ENCODE measurements at regions not wholly inside any gene's neighbourhood (a gene's known extent, or its start where the extent isn't known, plus 50 kb on each side); places are given as distances from the start of the nearest gene placed in this dataset.

- H3K36me3 Mint-ChIP-seq (ENCODE audit: insufficient read depth, unreplicated experiment) = no peaks in the 10 kb centered on the region
- Histone ChIP-seq H3K4me1 (no peaks in the 10 kb centered on the region), H3K9me3 (no peaks in the 10 kb centered on the region), H3K27me3 (replicated peaks; ENCODE audit: control insufficient read depth, insufficient read depth, low read length) (no peaks in the 10 kb centered on the region), H3K4me3 (ENCODE audit: low read depth, low read length) (no peak overlapping the region), H3K36me3 (ENCODE audit: control insufficient read depth, insufficient read depth, low read length) (no peaks in the 10 kb centered on the region)
- DNase-seq = no peak
- CTCF ChIA-PET = no interaction called here
- POLR2A ChIA-PET = no interaction called here
- intact Hi-C loops (cut with micrococcal nuclease; ENCODE audit: unreplicated experiment) = no loop called here
- TF ChIP-seq CTCF (IDR thresholded peaks at IDR 0.05; ENCODE audit: insufficient read depth in 1 of 2, low read depth in 1 of 2, low read length in 1 of 2, severe bottlenecking in 1 of 2, unreplicated experiment in 1 of 2) = no peak
- no peaks in the 10 kb centered on the region for H3K27me3 Mint-ChIP-seq (ENCODE audit: insufficient read depth, unreplicated experiment)
- H3K4me1 Mint-ChIP-seq (ENCODE audit: low read depth, unreplicated experiment) = no peaks in the 10 kb centered on the region
- H3K9me3 Mint-ChIP-seq (ENCODE audit: unreplicated experiment) = peaks cover 9% of the 10 kb centered on the region
- no peak overlapping the region for H3K4me3 Mint-ChIP-seq (ENCODE audit: unreplicated experiment)
- H3K27ac Mint-ChIP-seq (ENCODE audit: unreplicated experiment) = no peak overlapping the region
- no TSS peak for BruUV-seq (replicated peaks)
These were observed 371.5 kb downstream of the KCNA4 start for GRCh38 chr11:29645373-29645772.

- TF ChIP-seq CTCF (IDR thresholded peaks at IDR 0.05; ENCODE audit: insufficient read depth in 1 of 2, low read depth in 1 of 2, low read length in 1 of 2, severe bottlenecking in 1 of 2, unreplicated experiment in 1 of 2) = no peak
- intact Hi-C loops (cut with micrococcal nuclease; ENCODE audit: unreplicated experiment) = no loop called here
- H3K4me3 ChIP-seq (ENCODE audit: low read depth, low read length) = no peak overlapping the region
- no peaks in the 10 kb centered on the region for H3K9me3 Mint-ChIP-seq (ENCODE audit: unreplicated experiment)
- ChIA-PET POLR2A (no interaction called here), CTCF (no interaction called here)
- H3K36me3 Mint-ChIP-seq (ENCODE audit: insufficient read depth, unreplicated experiment) = no peaks in the 10 kb centered on the region
- H3K4me3 Mint-ChIP-seq (ENCODE audit: unreplicated experiment) = no peak overlapping the region
- H3K27me3 ChIP-seq (replicated peaks; ENCODE audit: control insufficient read depth, insufficient read depth, low read length) = no peaks in the 10 kb centered on the region
- H3K4me1 ChIP-seq = no peaks in the 10 kb centered on the region
- BruUV-seq (replicated peaks) = no TSS peak
- no peaks in the 10 kb centered on the region for H3K36me3 ChIP-seq (ENCODE audit: control insufficient read depth, insufficient read depth, low read length)
- H3K27ac Mint-ChIP-seq (ENCODE audit: unreplicated experiment) = no peak overlapping the region
- no peaks in the 10 kb centered on the region for H3K4me1 Mint-ChIP-seq (ENCODE audit: low read depth, unreplicated experiment)
- H3K27me3 Mint-ChIP-seq (ENCODE audit: insufficient read depth, unreplicated experiment) = peaks cover 3% of the 10 kb centered on the region
- H3K9me3 ChIP-seq = no peaks in the 10 kb centered on the region
- no peak for DNase-seq
These were observed 375.6 kb downstream of the KCNA4 start for GRCh38 chr11:29641201-29641600.

- ChIA-PET CTCF (no interaction called here), POLR2A (no interaction called here)
- Mint-ChIP-seq H3K4me3 (ENCODE audit: unreplicated experiment) (no peak overlapping the region), H3K36me3 (ENCODE audit: insufficient read depth, unreplicated experiment) (no peaks in the 10 kb centered on the region), H3K4me1 (ENCODE audit: low read depth, unreplicated experiment) (no peaks in the 10 kb centered on the region), H3K9me3 (ENCODE audit: unreplicated experiment) (no peaks in the 10 kb centered on the region), H3K27me3 (ENCODE audit: insufficient read depth, unreplicated experiment) (peaks cover 10% of the 10 kb centered on the region), H3K27ac (ENCODE audit: unreplicated experiment) (no peak overlapping the region)
- H3K36me3 ChIP-seq (ENCODE audit: control insufficient read depth, insufficient read depth, low read length) = no peaks in the 10 kb centered on the region
- H3K9me3 ChIP-seq = no peaks in the 10 kb centered on the region
- H3K4me3 ChIP-seq (ENCODE audit: low read depth, low read length) = no peak overlapping the region
- DNase-seq = no peak
- intact Hi-C loops (cut with micrococcal nuclease; ENCODE audit: unreplicated experiment) = loop anchor here (1.0 to 5.0 kb wide), 2 partner anchors 107 to 202 kb away; no protein-coding TSS in a partner anchor
- BruUV-seq (replicated peaks) = no TSS peak
- no peaks in the 10 kb centered on the region for H3K27me3 ChIP-seq (replicated peaks; ENCODE audit: control insufficient read depth, insufficient read depth, low read length)
- TF ChIP-seq CTCF (IDR thresholded peaks at IDR 0.05; ENCODE audit: insufficient read depth in 1 of 2, low read depth in 1 of 2, low read length in 1 of 2, severe bottlenecking in 1 of 2, unreplicated experiment in 1 of 2) = no peak
- no peaks in the 10 kb centered on the region for H3K4me1 ChIP-seq
These were observed 382.1 kb downstream of the KCNA4 start for GRCh38 chr11:29634744-29635143.

Measured in Caco-2 (cell line).